ENCODE measurements at regions not wholly inside any gene's neighbourhood (a gene's known extent, or its start where the extent isn't known, plus 50 kb on each side); places are given as distances from the start of the nearest gene placed in this dataset.

DNA sequence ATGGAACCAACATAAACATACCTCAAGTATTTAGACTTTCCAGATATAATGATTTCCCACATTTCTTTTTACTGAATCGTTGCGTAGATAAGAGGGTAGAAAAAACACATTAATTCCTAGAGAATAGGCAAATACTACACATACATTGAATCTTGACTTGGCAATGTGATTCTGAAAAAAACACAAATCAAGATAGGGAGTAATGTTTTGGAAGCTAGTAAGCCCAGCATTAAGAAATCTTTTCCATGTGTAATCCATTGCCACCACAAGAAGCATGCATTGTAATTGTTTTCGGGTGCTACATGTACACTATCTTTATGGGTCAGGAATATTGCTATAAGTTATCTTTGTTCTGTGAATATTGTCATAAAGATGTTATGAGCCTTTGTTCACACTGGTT lies 269.8 kb upstream of the PDGFD start:
- H3K36me3 ChIP-seq (replicated peaks in 1 of 2; ENCODE audit: control insufficient read depth in 1 of 2, insufficient read depth in 2 of 2, low read length in 2 of 2) = no peaks in the 10 kb centered on the region
- no peak overlapping the region for H3K4me3 ChIP-seq (replicated peaks in 1 of 3; ENCODE audit: low read depth in 2 of 3, low read length in 3 of 3)
- no peaks in the 10 kb centered on the region for H3K27me3 ChIP-seq (ENCODE audit: control insufficient read depth in 2 of 2, insufficient read depth in 2 of 2, low read length in 2 of 2)
- H3K4me1 ChIP-seq (ENCODE audit: control insufficient read depth in 1 of 2, insufficient read depth in 2 of 2, low read length in 2 of 2) = no peaks in the 10 kb centered on the region
- no peak overlapping the region for H3K4me2 ChIP-seq (replicated peaks; ENCODE audit: extremely low read depth, low read length, poor library complexity, severe bottlenecking)
- no peak overlapping the region for H2AFZ ChIP-seq (ENCODE audit: insufficient read depth, low read depth, low read length, poor library complexity, severe bottlenecking)
- H3K4me3 Mint-ChIP-seq = no peak overlapping the region
- no peaks in the 10 kb centered on the region for H3K9me3 ChIP-seq (replicated peaks in 1 of 2; ENCODE audit: control insufficient read depth in 1 of 2, insufficient read depth in 1 of 2, low read length in 2 of 2)
- no peak for DNase-seq
- H3K79me2 ChIP-seq (ENCODE audit: insufficient read depth, low read length) = no peaks in the 10 kb centered on the region
- H4K20me1 ChIP-seq (ENCODE audit: insufficient read depth, low read length) = no peaks in the 10 kb centered on the region
- no peaks in the 10 kb centered on the region for H3K4me1 Mint-ChIP-seq
- no CpG with 5 or more reads among the region's 3 CpGs for WGBS (ENCODE audit: insufficient coverage)
- no peaks in the 10 kb centered on the region for H3K36me3 Mint-ChIP-seq
- no peak overlapping the region for H3K9ac ChIP-seq (ENCODE audit: insufficient read depth, low read length, poor library complexity, severe bottlenecking)
- intact Hi-C loops (cut with micrococcal nuclease) = no loop called here
- no peaks in the 10 kb centered on the region for H3K27me3 Mint-ChIP-seq (ENCODE audit: low read depth in 3 of 3)
- H3K27ac ChIP-seq (ENCODE audit: low read depth in 1 of 2, low read length in 2 of 2) = no peak overlapping the region
- no peak overlapping the region for H3K27ac Mint-ChIP-seq
- TF ChIP-seq, protein P1, sequence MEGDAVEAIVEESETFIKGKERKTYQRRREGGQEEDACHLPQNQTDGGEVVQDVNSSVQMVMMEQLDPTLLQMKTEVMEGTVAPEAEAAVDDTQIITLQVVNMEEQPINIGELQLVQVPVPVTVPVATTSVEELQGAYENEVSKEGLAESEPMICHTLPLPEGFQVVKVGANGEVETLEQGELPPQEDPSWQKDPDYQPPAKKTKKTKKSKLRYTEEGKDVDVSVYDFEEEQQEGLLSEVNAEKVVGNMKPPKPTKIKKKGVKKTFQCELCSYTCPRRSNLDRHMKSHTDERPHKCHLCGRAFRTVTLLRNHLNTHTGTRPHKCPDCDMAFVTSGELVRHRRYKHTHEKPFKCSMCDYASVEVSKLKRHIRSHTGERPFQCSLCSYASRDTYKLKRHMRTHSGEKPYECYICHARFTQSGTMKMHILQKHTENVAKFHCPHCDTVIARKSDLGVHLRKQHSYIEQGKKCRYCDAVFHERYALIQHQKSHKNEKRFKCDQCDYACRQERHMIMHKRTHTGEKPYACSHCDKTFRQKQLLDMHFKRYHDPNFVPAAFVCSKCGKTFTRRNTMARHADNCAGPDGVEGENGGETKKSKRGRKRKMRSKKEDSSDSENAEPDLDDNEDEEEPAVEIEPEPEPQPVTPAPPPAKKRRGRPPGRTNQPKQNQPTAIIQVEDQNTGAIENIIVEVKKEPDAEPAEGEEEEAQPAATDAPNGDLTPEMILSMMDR (IDR thresholded peaks at IDR 0.05) = no peak
- peaks cover 0 to 5% (median 0%) of the 10 kb centered on the region in 7 donors for H3K9me3 Mint-ChIP-seq

DNA sequence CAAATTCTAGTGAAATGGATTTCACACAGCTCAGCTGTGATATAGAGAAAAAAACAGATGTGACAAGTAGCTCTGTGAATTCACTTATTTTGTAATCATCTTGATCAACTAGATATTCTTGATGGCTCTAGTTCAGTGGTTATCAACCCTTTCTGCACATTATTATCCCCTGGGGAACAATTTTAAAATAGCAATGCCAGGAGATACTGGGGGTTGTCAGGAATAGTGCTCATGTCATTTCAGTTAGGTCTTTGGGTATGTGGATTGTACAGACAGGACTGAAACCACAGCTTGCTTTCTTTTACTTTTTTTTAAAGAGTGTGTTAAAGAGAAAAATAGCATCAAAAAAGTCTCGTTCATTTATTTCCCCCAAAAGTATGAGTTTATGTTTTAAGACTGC lies 269.0 kb upstream of the PDGFD start:
- no peaks in the 10 kb centered on the region for H3K9me3 ChIP-seq (replicated peaks in 1 of 2; ENCODE audit: control insufficient read depth in 1 of 2, insufficient read depth in 1 of 2, low read length in 2 of 2)
- H3K9ac ChIP-seq (ENCODE audit: insufficient read depth, low read length, poor library complexity, severe bottlenecking) = no peak overlapping the region
- H3K9me3 Mint-ChIP-seq = peaks cover 0 to 4% (median 0%) of the 10 kb centered on the region in 7 donors
- no CpG with 5 or more reads among the region's 1 CpG for WGBS (ENCODE audit: insufficient coverage)
- no peaks in the 10 kb centered on the region for H3K4me1 Mint-ChIP-seq
- H3K36me3 ChIP-seq (replicated peaks in 1 of 2; ENCODE audit: control insufficient read depth in 1 of 2, insufficient read depth in 2 of 2, low read length in 2 of 2) = no peaks in the 10 kb centered on the region
- H3K4me3 ChIP-seq (replicated peaks in 1 of 3; ENCODE audit: low read depth in 2 of 3, low read length in 3 of 3) = no peak overlapping the region
- H3K27ac Mint-ChIP-seq = no peak overlapping the region
- H3K4me1 ChIP-seq (ENCODE audit: control insufficient read depth in 1 of 2, insufficient read depth in 2 of 2, low read length in 2 of 2) = no peaks in the 10 kb centered on the region
- H4K20me1 ChIP-seq (ENCODE audit: insufficient read depth, low read length) = no peaks in the 10 kb centered on the region
- TF ChIP-seq, protein P1 (IDR thresholded peaks at IDR 0.05) = no peak
- no peak overlapping the region for H3K4me2 ChIP-seq (replicated peaks; ENCODE audit: extremely low read depth, low read length, poor library complexity, severe bottlenecking)
- H3K27ac ChIP-seq (ENCODE audit: low read depth in 1 of 2, low read length in 2 of 2) = no peak overlapping the region
- H3K27me3 Mint-ChIP-seq (ENCODE audit: low read depth in 3 of 3) = no peaks in the 10 kb centered on the region
- DNase-seq = no peak
- intact Hi-C loops (cut with micrococcal nuclease) = no loop called here
- no peaks in the 10 kb centered on the region for H3K36me3 Mint-ChIP-seq
- no peak overlapping the region for H3K4me3 Mint-ChIP-seq
- H2AFZ ChIP-seq (ENCODE audit: insufficient read depth, low read depth, low read length, poor library complexity, severe bottlenecking) = no peak overlapping the region
- H3K27me3 ChIP-seq (ENCODE audit: control insufficient read depth in 2 of 2, insufficient read depth in 2 of 2, low read length in 2 of 2) = no peaks in the 10 kb centered on the region
- H3K79me2 ChIP-seq (ENCODE audit: insufficient read depth, low read length) = no peaks in the 10 kb centered on the region

Data from CD14-positive monocyte (primary cell).